Endothelial cell (in vitro differentiated cells): ENCODE measurements at regions not wholly inside any gene's neighbourhood (a gene's known extent, or its start where the extent isn't known, plus 50 kb on each side); places are given as distances from the start of the nearest gene placed in this dataset.
"Not testable (repeated sequence)": the region's sequence is repeated elsewhere in the genome, so short reads cannot be mapped to it uniquely, and the experiment has no call there.

Experiments used
- DNase-seq: peaks from one replicate; pipeline ENCODE4 v3.0.0; 2021; ENCODE audit warnings: low spot score
- H3K27ac Mint-ChIP-seq: one replicate; pipeline ENCODE4 v1.8.0; 2021; ENCODE audit warnings: mixed read lengths, inconsistent platforms; ENCODE audit not compliant: unreplicated experiment
- H3K27me3 Mint-ChIP-seq: one replicate; pipeline ENCODE4 v1.8.0; 2021; ENCODE audit warnings: mild to moderate bottlenecking, moderate library complexity, mixed read lengths, inconsistent platforms; ENCODE audit not compliant: unreplicated experiment
- H3K36me3 Mint-ChIP-seq: one replicate; pipeline ENCODE4 v1.8.0; 2021; ENCODE audit warnings: mild to moderate bottlenecking, low read depth, mixed read lengths, inconsistent platforms; ENCODE audit not compliant: unreplicated experiment
- H3K4me1 Mint-ChIP-seq: one replicate; pipeline ENCODE4 v1.8.0; 2021; ENCODE audit warnings: mild to moderate bottlenecking, mixed read lengths, inconsistent platforms; ENCODE audit not compliant: unreplicated experiment
- H3K4me3 Mint-ChIP-seq: one replicate; pipeline ENCODE4 v1.8.0; 2021; ENCODE audit warnings: mild to moderate bottlenecking, mixed read lengths, inconsistent platforms; ENCODE audit not compliant: unreplicated experiment
- H3K9me3 Mint-ChIP-seq: one replicate; pipeline ENCODE4 v1.8.0; 2021; ENCODE audit warnings: mixed read lengths, inconsistent platforms; ENCODE audit not compliant: unreplicated experiment
- TF ChIP-seq, protein P1 (sequence below): fragments of 200-600 bp; sonication (generic); IDR thresholded peaks from one replicate; pipeline ENCODE4 v1.5.0; 2021; ENCODE audit warnings: antibody characterized with exemption; ENCODE audit not compliant: unreplicated experiment

DNA sequence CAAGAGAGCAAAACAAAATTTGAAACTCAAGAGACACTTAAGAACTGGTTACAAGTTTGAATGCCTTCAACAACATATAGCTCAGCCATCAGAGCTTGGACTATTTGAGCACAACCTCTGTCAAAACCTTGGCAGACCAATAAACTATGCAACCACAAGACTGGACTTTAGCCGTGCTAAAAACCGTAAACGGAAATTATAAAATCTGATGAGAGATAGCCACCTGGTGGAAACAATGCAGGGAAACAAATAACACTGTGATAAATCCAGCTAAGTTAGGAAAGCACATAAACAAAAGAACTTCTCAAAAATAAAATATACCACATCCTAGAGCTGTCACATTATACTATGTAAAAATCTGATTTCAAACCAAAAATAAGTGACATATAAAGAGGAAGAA lies 1074.2 kb upstream of the NOVA1 start:
- no peak for DNase-seq
- no peaks in the 10 kb centered on the region for H3K4me1 Mint-ChIP-seq
- no peak overlapping the region for H3K4me3 Mint-ChIP-seq
- TF ChIP-seq, protein P1, sequence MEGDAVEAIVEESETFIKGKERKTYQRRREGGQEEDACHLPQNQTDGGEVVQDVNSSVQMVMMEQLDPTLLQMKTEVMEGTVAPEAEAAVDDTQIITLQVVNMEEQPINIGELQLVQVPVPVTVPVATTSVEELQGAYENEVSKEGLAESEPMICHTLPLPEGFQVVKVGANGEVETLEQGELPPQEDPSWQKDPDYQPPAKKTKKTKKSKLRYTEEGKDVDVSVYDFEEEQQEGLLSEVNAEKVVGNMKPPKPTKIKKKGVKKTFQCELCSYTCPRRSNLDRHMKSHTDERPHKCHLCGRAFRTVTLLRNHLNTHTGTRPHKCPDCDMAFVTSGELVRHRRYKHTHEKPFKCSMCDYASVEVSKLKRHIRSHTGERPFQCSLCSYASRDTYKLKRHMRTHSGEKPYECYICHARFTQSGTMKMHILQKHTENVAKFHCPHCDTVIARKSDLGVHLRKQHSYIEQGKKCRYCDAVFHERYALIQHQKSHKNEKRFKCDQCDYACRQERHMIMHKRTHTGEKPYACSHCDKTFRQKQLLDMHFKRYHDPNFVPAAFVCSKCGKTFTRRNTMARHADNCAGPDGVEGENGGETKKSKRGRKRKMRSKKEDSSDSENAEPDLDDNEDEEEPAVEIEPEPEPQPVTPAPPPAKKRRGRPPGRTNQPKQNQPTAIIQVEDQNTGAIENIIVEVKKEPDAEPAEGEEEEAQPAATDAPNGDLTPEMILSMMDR = no peak
- no peaks in the 10 kb centered on the region for H3K9me3 Mint-ChIP-seq
- H3K27ac Mint-ChIP-seq = no peak overlapping the region
- H3K36me3 Mint-ChIP-seq = no peaks in the 10 kb centered on the region
- no peaks in the 10 kb centered on the region for H3K27me3 Mint-ChIP-seq

DNA sequence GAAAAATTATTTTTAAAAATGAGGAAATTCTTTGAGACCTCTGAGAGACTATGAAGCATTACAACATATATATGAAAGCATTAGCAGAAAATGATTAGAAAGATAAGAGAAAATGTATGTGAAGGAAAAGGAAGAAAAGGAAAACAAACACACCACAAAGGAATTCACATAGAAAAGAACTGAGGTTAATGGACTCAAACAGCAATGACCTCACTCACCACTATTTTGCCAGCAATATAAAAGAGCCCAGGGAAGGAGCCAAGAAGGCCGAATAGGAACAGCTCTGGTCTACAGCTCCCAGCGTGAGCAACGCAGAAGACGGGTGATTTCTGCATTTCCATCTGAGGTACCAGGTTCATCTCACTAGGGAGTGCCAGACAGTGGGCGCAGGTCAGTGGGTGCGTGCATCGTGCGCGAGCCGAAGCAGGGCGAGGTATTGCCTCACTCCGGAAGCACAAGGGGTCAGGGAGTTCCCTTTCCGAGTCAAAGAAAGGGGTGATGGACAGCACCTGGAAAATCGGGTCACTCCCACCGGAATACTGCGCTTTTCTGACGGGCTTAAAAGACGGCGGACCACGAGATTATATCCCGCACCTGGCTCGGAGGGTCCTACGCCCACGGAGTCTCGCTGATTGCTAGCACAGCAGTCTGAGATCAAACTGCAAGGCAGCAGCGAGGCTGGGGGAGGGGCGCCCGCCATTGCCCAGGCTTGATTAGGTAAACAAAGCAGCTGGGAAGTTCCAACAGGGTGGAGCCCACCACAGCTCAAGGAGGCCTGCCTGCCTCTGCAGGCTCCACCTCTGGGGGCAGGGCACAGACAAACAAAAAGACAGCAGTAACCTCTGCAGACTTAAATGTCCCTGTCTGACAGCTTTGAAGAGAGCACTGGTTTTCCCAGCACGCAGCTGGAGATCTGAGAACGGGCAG lies 1075.2 kb upstream of the NOVA1 start:
- DNase-seq, H3K36me3 Mint-ChIP-seq, H3K4me3 Mint-ChIP-seq, H3K4me1 Mint-ChIP-seq, H3K27ac Mint-ChIP-seq, H3K27me3 Mint-ChIP-seq, H3K9me3 Mint-ChIP-seq: not testable (repeated sequence)

DNA sequence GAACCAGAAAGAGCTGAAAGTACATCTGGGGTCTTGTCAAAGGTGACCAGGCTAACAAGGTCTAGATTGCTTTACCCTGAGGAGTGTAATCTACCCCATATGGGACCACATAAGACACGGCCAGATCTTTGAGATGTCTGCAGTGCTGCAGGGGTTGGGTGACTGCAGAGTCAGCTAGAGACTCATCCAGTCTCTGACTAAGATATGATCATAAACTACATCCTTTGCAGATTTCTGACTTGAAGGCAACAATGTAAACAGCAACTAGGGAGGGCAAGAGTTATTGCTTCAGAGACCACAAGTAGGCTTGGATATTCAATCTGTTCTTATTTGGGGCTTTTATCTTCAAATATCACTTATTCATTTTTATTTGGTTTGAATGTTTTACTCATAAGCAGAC lies 1080.5 kb upstream of the FOXG1 start:
- Mint-ChIP-seq H3K4me1 (no peaks in the 10 kb centered on the region), H3K4me3 (no peak overlapping the region), H3K9me3 (no peaks in the 10 kb centered on the region), H3K36me3 (no peaks in the 10 kb centered on the region), H3K27ac (no peak overlapping the region), H3K27me3 (no peaks in the 10 kb centered on the region)
- TF ChIP-seq, protein P1 = no peak
- no peak for DNase-seq

DNA sequence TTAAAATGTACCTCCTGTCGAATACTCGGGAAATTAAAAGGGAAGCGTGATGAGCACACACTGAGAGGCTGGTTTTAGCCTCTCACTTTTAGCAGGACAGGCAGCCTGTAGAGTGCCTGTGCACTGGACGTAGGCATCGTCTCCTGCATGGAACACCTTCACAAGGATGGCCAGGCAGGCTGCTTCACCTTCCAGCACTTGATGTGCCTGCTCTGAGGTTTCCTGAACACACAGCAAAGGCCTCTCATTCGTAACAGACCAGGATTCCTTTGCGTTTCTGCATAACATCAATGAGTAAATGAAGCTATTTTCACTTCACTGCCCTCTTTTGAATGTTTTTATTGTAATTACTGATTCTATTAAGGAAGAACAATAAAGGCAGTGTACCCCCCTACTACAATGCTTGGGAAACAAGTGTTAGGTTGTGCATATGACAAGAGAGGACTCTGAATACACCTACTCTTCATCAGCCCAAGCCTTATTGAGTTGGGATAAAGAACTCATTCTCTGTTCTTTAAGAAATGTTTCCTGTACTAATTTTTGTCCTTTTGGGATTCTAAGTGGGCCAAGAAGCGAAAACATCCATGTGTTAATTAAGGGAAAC lies 1077.6 kb upstream of the FOXG1 start:
- no peaks in the 10 kb centered on the region for H3K36me3 Mint-ChIP-seq
- TF ChIP-seq, protein P1 = no peak
- no peak overlapping the region for H3K4me3 Mint-ChIP-seq
- DNase-seq = no peak
- H3K27ac Mint-ChIP-seq = no peak overlapping the region
- no peaks in the 10 kb centered on the region for H3K9me3 Mint-ChIP-seq
- no peaks in the 10 kb centered on the region for H3K4me1 Mint-ChIP-seq
- H3K27me3 Mint-ChIP-seq = no peaks in the 10 kb centered on the region

DNA sequence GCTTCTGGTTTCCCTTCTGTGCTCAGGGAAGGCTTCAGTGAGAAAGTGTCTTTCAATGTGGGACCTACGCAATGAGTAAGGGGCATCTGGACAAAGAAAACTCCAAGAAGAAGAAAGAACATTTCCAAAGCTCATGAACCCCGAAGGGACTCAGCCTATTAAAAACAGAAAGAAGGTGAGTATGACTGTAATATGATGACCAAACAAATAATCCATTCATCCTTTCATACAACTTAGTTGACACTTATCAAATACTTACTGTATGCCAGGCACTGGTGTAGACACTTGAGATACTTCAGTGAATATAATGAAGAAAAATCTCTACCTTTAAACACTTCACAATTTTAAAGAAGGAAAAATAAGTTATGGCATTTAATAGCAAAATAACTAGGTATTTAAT lies 1054.2 kb upstream of the FOXG1 start:
- H3K27me3 Mint-ChIP-seq = peaks cover 2% of the 10 kb centered on the region
- no peak for DNase-seq
- TF ChIP-seq, protein P1 = no peak
- no peak overlapping the region for H3K27ac Mint-ChIP-seq
- no peaks in the 10 kb centered on the region for H3K4me1 Mint-ChIP-seq
- peaks cover 7% of the 10 kb centered on the region for H3K36me3 Mint-ChIP-seq
- H3K9me3 Mint-ChIP-seq = peaks cover 12% of the 10 kb centered on the region
- no peak overlapping the region for H3K4me3 Mint-ChIP-seq
